ENCODE measurements at regions not wholly inside any gene's neighbourhood (a gene's known extent, or its start where the extent isn't known, plus 50 kb on each side); places are given as distances from the start of the nearest gene placed in this dataset.

DNA sequence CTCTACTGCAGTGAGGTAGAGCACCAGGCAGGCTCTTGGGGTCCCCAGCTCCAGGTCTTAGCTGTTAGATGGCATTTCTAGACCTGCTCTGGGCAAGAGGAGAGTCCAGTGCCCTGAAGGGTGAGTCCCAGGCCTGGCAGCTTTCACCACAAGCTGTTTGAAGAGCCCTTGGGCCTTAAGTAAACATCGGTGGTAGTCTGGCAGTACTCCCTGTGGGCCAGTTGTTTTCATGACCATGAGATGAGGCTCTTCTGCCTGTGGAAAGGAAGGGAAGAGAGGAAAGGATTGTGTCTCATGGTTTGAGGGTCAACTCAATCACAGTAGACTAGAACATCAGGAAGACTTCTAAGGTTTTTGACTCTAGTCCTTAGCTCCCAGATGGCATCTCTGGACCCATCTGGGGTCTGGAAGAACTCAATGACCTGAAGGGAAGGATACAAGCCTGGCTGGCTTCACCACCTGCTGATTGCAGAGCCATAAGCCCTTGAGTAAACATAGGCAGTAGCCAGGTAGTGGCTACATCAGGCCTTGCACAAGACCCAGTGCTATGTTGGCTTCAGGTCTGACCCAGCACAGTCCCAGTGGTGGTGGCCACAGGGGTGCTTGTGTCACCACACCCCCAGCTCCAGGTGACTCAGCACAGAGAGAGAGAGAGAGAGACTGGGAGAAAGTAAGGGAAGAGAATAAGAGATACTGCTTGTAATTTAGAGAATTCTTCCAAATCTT, 114.3 kb upstream of the PCSK5 start:
- Histone ChIP-seq H3K9me3 (ENCODE audit: control insufficient read depth, insufficient read depth, low read length) (peaks cover 5% of the 10 kb centered on the region; the same call in 1 of the 2 replicates), H4K8ac (ENCODE audit: low read depth in 2 of 2, low read length in 2 of 2) (no peak overlapping the region), H3K23ac (ENCODE audit: low read depth, low read length) (no peak overlapping the region), H4K20me1 (ENCODE audit: insufficient read depth, low read length) (no peaks in the 10 kb centered on the region), H2BK120ac (ENCODE audit: low read depth, low read length) (no peak overlapping the region), H2AK5ac (ENCODE audit: low read depth, low read length) (no peak overlapping the region), H4K5ac (ENCODE audit: low read depth, low read length) (no peak overlapping the region), H3K4me3 (ENCODE audit: insufficient read depth, low read depth, low read length) (no peak overlapping the region), H2BK15ac (ENCODE audit: low read depth, low read length) (no peak overlapping the region), H2AFZ (replicated peaks; ENCODE audit: low read length, poor library complexity) (no peak overlapping the region), H3K4ac (ENCODE audit: low read depth, low read length) (no peak overlapping the region), H3K27me3 (ENCODE audit: control insufficient read depth, insufficient read depth, low read length) (no peaks in the 10 kb centered on the region), H3K18ac (ENCODE audit: low read depth, low read length) (no peak overlapping the region), H3K36me3 (ENCODE audit: control insufficient read depth, insufficient read depth, low read length) (no peaks in the 10 kb centered on the region), H3K56ac (ENCODE audit: extremely low read depth, insufficient read depth, low read length) (no peak overlapping the region), H2BK20ac (ENCODE audit: low read depth, low read length) (no peak overlapping the region), H3K14ac (replicated peaks; ENCODE audit: low read depth, low read length) (no peak overlapping the region), H2BK5ac (ENCODE audit: low read depth, low read length, poor library complexity, severe bottlenecking) (no peak overlapping the region), H3K4me2 (ENCODE audit: low read depth, low read length) (no peak overlapping the region), H3K27ac (ENCODE audit: insufficient read depth, low read length) (no peak overlapping the region), H3K4me1 (ENCODE audit: control insufficient read depth, insufficient read depth, low read length) (no peaks in the 10 kb centered on the region), H2AK9ac (replicated peaks; ENCODE audit: low read depth, low read length, poor library complexity) (no peak overlapping the region), H3K9me1 (ENCODE audit: insufficient read depth, low read length) (no peaks in the 10 kb centered on the region), H4K91ac (ENCODE audit: insufficient read depth, low read depth, low read length) (no peak overlapping the region), H3K79me1 (ENCODE audit: low read depth in 1 of 2, low read length in 2 of 2) (no peaks in the 10 kb centered on the region), H3K9ac (ENCODE audit: low read depth, low read length) (no peak overlapping the region)
- ChIA-PET POLR2A (ENCODE audit: unreplicated experiment) (no interaction called here), CTCF (no interaction called here)
- TF ChIP-seq MAFK (IDR thresholded peaks at IDR 0.05; ENCODE audit: low read depth, low read length) (no peak), MAZ (IDR thresholded peaks at IDR 0.05; ENCODE audit: borderline replicate concordance, low read depth, low read length) (no peak), MXI1 (IDR thresholded peaks at IDR 0.05; ENCODE audit: borderline replicate concordance, low read depth, low read length) (no peak), RCOR1 (IDR thresholded peaks at IDR 0.05; ENCODE audit: insufficient replicate concordance, low read length) (no peak), CHD1 (IDR thresholded peaks at IDR 0.05; ENCODE audit: low read depth, low read length) (no peak), NFE2L2 (IDR thresholded peaks at IDR 0.05; ENCODE audit: low read depth, low read length) (no peak), SMC3 (IDR thresholded peaks at IDR 0.05; ENCODE audit: low read depth, low read length) (no peak), POLR2A (IDR thresholded peaks at IDR 0.05; ENCODE audit: low read depth, low read length) (no peak), CEBPB (IDR thresholded peaks at IDR 0.05; ENCODE audit: low read depth, low read length) (no peak), FOS (IDR thresholded peaks at IDR 0.05; ENCODE audit: low read depth, low read length) (no peak)
- TF ChIP-seq, protein P1, sequence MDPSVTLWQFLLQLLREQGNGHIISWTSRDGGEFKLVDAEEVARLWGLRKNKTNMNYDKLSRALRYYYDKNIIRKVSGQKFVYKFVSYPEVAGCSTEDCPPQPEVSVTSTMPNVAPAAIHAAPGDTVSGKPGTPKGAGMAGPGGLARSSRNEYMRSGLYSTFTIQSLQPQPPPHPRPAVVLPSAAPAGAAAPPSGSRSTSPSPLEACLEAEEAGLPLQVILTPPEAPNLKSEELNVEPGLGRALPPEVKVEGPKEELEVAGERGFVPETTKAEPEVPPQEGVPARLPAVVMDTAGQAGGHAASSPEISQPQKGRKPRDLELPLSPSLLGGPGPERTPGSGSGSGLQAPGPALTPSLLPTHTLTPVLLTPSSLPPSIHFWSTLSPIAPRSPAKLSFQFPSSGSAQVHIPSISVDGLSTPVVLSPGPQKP (IDR thresholded peaks at IDR 0.05; ENCODE audit: borderline replicate concordance, low read depth, low read length), result no peak
- TF ChIP-seq, protein P2, sequence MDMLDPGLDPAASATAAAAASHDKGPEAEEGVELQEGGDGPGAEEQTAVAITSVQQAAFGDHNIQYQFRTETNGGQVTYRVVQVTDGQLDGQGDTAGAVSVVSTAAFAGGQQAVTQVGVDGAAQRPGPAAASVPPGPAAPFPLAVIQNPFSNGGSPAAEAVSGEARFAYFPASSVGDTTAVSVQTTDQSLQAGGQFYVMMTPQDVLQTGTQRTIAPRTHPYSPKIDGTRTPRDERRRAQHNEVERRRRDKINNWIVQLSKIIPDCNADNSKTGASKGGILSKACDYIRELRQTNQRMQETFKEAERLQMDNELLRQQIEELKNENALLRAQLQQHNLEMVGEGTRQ (IDR thresholded peaks at IDR 0.05; ENCODE audit: low read depth, low read length), result no peak
- dilution Hi-C loops (cut with HindIII; ENCODE audit: low sequenced_read_pairs, unreplicated experiment), result no loop called here
- no peak for DNase-seq
- ATAC-seq (ENCODE audit: low read depth), result no peak
- in situ Hi-C loops (cut with MboI; ENCODE audit: low sequenced_read_pairs), result no loop called here
- 60% methylated on average over 1 of the region's 1 CpG; no CpG with 5 or more reads in 1 of the 2 experiments for WGBS, 2 experiments (ENCODE audit: extremely low coverage in 2 of 2, insufficient read length in 1 of 2)
- intact Hi-C loops (cut with micrococcal nuclease), result no loop called here
- BruUV-seq (replicated peaks), result no TSS peak
